NB4 (cell line): ENCODE measurements at regions not wholly inside any gene's neighbourhood (a gene's known extent, or its start where the extent isn't known, plus 50 kb on each side); places are given as distances from the start of the nearest gene placed in this dataset.

Experiments used
- DNase-seq: peaks from one replicate; pipeline ENCODE4 v3.0.0; 2010; ENCODE audit warnings: low read depth
- H3K4me3 ChIP-seq: one replicate; pipeline ENCODE4 v1.5.1; 2011; ENCODE audit warnings: mild to moderate bottlenecking, low read depth, low read length, moderate library complexity
- CTCF ChIP-seq: IDR thresholded peaks from one replicate; pipeline ENCODE4 v1.5.1; 2012; ENCODE audit warnings: low read depth, low read length
- MAX ChIP-seq: IDR thresholded peaks from 2 replicates; pipeline ENCODE4 v1.6.1; 2011; ENCODE audit warnings: low read depth, low read length
- MYC ChIP-seq: IDR thresholded peaks from 2 replicates; pipeline ENCODE4 v1.6.1; 2011; ENCODE audit warnings: low read depth, low read length
- POLR2A ChIP-seq: IDR thresholded peaks from 2 replicates; pipeline ENCODE4 v1.6.1; 2011; ENCODE audit warnings: mild to moderate bottlenecking; ENCODE audit not compliant: insufficient read length; ENCODE audit errors: extremely low read depth

DNA sequence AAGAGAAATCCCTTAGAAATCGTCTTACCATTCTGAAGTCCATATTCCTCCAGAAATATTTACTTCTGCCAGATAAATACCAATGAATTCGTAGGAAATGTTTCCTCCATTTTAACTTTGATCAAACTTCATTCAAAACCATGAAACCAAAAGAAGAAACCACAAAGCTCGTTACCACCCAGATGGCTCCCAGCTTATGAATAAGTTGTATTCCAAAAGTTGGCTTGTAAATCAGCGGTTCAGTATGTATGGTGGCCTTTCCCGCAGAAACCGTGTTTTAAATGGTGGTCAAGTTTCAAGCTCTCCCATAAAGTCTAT lies 73.6 kb upstream of the RIPOR2 start:
- no peak for DNase-seq
- TF ChIP-seq MAX: no peak
- no peak for TF ChIP-seq MYC
- no peak for TF ChIP-seq POLR2A
- no peak for TF ChIP-seq CTCF
- no peak overlapping the region for H3K4me3 ChIP-seq

- no peak overlapping the region for H3K4me3 ChIP-seq
- no peak for TF ChIP-seq MAX
- TF ChIP-seq MYC: no peak
- TF ChIP-seq CTCF: no peak
- TF ChIP-seq POLR2A: no peak
- no peak for DNase-seq
These were observed 74.4 kb upstream of the RIPOR2 start for GRCh38 chr6:25010176-25010575.

DNA sequence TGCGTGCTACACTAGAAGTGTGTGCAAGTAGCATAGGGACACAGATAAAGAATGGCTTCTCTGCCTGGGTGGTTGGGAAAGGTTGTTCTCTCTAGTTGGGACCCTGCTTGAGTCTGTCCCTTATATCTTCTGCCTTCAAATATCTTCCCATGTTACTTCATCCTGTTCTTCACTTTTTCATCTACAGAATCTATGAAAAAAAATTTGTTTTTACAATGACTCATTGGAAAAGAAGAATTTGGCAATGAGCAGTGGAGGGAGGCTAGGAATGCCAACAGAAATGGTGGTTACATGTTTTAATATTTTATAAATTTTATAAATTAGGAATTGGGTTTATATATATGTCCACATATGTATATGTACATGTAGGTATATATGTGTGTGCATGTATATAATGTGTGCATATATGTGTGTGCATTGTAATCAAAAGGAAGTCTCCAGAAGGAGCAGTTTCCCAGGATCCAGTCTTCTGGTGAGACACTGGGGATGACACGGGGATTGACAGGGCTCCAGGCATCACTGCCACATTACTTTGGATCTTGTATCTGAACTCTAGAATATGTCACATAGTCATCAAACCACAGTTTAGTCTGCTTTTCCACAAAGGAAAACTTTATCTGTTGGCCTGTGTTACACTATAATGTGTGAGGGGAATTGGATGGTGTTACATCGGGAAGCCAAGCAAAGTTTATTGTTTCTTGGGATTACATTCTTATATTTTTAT lies 75.3 kb upstream of the RIPOR2 start:
- no peak for DNase-seq
- no peak overlapping the region for H3K4me3 ChIP-seq
- TF ChIP-seq MAX (no peak), POLR2A (no peak), MYC (no peak)

DNA sequence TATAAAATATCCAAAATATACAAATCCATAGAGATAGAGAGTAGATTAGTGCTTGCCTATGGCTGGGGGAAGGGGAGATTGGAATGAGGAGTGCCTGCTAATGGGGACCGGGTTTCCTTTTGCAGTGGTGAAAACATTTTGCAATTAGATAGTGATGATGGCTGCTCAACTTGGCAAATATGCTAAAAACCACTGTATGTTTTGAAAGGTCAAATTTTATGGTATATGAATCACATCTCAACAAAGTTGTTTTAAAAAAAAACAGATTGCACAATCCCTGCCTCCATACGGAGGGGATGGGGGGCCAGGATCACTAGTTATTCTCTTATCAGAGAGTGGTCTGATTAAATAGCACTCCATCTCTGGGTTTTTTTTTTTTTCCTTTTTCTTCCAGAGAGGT lies 76.9 kb upstream of the RIPOR2 start:
- peak; percentile 42 for DNase-seq
- no peak overlapping the region for H3K4me3 ChIP-seq
- TF ChIP-seq MYC (no peak), POLR2A (no peak), MAX (no peak)

- H3K4me3 ChIP-seq: no peak overlapping the region
- DNase-seq: no peak
These were observed 77.5 kb upstream of the RIPOR2 start for GRCh38 chr6:25013246-25013645.

GRCh38 chr6:25014369-25014768 lies 78.6 kb upstream of the RIPOR2 start:
- no peak for DNase-seq
- H3K4me3 ChIP-seq: no peak overlapping the region

More at GRCh38 chr6:25013246-25013645, 77.5 kb upstream of the RIPOR2 start:
- TF ChIP-seq POLR2A (no peak), MAX (no peak), MYC (no peak), CTCF (peak; percentile 38)

More at GRCh38 chr6:25014369-25014768, 78.6 kb upstream of the RIPOR2 start:
- TF ChIP-seq MAX (no peak), POLR2A (no peak), MYC (no peak), CTCF (no peak)
